GM08714 (cell line): ENCODE measurements at regions not wholly inside any gene's neighbourhood (a gene's known extent, or its start where the extent isn't known, plus 50 kb on each side); places are given as distances from the start of the nearest gene placed in this dataset.

Experiments
- H3K4me3 ChIP-seq: fragments of 200-500 bp; sonication (Bioruptor generic); 2 replicates; pipeline ENCODE4 v1.5.1; 2014; ENCODE audit warnings: mild to moderate bottlenecking, low read length, inconsistent platforms
- ZNF274 ChIP-seq: IDR thresholded peaks from 2 replicates; pipeline ENCODE4 v1.6.1; 2012; ENCODE audit warnings: mild to moderate bottlenecking, low read depth, low read length

DNA sequence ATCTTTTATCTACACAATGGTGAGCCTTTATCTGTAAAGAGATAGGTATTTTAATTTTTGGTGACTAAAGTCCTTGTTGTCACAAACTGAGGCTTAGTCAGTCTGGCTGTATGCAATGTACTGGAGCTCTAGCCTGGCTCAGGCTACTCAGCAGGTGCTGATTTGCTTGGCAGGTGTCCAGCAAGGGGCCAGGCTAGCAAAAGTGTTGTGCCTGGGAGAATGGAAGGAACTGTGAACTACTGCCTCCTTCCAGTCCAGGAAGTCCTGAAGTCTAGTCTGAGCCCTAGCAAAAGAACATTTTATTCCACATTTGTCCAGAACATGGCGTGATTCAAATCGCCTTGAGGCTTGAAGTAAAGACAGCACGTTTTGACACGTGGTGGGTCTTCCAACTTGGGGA is 260.5 kb downstream of the CCDC85A start:
- H3K4me3 ChIP-seq, result no peak overlapping the region
- TF ChIP-seq ZNF274, result no peak

DNA sequence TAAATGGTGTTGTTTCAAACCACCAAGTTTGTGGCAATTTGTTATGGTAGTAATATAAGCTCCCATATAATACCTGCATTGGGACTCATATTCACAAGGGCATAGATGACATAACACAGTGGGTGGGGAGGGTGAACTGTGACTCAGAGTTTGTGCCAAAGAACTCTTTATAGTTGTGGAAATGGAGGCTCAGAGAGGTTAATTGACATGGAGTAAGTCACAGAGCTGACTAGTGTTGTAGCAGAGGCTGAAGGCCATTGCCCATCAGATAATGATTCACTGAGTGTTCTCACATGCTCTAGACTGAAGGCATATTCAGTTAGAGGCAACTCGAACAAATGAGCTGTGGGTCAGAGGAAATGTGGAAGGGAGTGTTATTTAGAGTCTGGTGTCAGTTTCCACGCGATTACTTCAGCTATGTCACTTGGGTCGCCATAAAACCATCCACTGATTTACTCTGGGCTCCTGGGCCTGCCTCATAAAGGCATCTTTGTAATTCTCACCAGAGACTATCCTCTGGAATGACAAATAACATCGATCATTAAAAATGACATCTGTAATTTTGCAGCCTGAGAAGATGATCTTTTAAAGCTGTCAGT is 264.7 kb downstream of the CCDC85A start:
- H3K4me3 ChIP-seq, result no peak overlapping the region
- no peak for TF ChIP-seq ZNF274

DNA sequence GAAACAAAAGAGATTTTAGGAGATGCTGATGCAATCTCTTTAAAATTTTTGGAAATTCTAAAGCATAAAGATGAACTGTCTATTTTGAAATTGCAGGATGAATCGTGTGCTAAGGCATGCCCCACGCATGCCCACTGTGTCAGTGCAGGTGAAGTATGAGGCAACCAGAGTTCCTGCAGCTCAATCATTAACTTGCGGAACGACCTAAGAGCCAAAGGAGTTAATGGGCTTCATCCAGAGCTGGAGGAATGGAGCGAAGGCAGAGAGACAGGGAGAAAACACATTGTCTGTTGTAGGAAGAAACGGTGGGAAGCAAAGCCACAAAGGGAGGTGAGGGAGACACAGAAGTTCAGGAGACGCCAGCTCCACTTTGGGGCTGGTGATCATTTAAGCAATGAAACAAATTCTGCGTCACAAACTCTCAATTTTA is 265.2 kb downstream of the CCDC85A start:
- no peak overlapping the region for H3K4me3 ChIP-seq
- no peak for TF ChIP-seq ZNF274

DNA sequence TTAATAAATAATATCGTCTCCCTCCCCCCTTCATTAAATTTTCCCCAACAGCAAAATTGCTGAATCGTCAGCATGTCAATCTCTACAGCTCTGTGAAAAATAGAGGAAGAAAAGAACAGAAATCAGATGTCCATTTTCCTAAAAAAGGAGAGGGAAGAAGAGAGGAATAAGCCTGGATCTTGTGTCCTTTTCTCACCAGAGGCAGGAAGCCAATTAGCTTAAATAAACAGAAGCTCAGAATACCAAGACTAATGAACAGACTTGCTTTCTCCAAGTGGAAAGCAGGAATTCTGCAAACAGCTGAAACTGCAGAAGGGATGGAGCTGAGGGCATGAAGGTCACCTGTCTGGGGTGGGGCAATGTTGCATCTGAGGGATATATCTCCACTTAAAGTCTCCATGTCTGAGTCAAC is 265.7 kb downstream of the CCDC85A start:
- no peak overlapping the region for H3K4me3 ChIP-seq
- TF ChIP-seq ZNF274, result no peak

DNA sequence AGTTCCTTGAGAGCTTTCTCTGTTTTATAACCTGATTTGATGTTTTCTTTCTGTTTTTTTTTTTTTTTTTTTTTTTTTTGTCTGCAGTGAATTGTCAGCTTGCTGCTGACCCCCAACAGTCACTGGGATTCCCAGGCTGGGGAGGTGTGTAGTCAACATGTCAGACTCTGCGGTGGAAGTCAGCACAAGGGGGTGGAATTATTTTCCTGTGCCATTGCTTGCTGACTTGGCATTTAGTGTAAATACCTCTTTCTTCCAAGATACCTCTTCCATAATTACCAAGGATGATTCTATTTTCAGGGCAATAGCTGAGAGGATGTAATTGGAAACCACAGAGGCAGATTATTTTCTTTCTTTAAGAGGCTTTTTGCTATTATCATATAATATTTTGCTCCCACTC is 266.3 kb downstream of the CCDC85A start:
- no peak overlapping the region for H3K4me3 ChIP-seq
- no peak for TF ChIP-seq ZNF274

DNA sequence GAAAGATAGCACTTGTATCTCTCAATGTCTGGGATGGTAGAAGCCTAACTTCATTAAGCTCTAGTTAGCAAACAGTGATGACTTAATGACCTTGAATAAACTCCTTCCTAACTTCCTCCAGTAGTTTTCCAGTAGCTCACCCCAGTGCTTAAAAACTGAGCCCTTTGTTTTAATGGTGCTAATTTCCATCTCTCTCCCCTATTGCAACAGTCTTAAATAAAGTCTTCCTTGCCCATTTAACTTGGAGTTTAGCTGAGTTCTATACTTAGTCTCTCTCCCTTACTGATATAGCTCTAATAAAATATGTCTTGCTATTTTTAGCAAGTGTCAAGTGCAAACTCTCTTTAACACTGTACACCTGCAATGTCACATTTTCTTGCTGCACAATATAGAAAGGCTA is 267.0 kb downstream of the CCDC85A start:
- no peak for TF ChIP-seq ZNF274
- no peak overlapping the region for H3K4me3 ChIP-seq

DNA sequence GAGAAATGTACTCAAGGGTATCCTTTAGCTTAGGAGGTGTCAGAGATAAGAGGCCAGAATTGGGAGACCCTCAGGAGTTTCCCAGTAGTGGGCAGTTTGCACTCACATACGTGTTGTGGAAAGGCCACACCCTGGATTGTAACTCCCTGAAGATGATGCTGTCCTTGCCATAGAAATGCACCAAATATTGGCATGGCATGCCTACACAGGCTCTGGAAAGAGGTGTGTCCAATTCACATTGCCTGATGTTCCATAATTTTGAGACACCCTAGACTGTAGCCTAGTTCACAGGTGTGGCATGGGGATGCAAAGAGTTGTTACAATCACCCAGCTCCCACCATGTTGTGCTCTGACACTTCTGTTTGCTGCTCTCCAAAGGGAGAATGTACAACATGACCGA is 271.9 kb downstream of the CCDC85A start:
- H3K4me3 ChIP-seq, result no peak overlapping the region
- TF ChIP-seq ZNF274, result no peak

DNA sequence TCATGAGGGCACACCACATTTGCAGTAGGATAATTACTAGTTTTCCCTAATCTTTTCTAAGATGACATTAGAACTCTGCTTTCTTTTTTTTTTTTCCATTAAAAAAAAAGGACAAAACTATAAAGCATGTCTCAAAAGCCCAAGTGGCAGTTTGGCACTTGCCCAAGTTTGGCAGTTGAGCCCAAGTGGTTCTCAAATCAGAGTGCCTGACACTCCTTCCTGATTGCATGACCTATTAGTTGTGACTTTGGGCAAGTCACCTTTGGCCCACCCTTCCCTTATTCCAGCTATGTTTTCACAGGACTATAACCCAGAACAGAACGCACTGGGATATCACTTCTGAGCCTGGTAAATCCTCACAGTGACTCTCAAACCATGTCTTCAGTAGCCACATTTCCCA is 273.0 kb downstream of the CCDC85A start:
- no peak for TF ChIP-seq ZNF274
- no peak overlapping the region for H3K4me3 ChIP-seq

DNA sequence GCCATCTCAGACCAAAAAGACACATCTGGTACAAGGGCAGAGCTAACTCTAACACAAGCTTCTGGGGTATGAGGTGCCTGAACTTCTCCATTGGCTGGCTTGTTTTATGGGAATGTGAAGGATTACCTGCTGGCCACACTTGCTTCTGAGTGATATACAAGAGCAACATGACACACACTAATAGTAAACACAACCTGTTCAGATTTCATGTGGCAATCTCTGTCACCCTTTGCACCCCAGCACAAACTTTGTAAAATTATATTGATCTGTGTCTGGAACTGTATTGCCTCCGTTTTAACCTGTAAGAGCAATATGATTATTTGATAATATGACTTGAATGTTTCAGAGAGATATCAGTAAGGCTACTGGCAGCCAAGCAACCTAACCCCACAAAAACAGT is 276.7 kb downstream of the CCDC85A start:
- no peak for TF ChIP-seq ZNF274

DNA sequence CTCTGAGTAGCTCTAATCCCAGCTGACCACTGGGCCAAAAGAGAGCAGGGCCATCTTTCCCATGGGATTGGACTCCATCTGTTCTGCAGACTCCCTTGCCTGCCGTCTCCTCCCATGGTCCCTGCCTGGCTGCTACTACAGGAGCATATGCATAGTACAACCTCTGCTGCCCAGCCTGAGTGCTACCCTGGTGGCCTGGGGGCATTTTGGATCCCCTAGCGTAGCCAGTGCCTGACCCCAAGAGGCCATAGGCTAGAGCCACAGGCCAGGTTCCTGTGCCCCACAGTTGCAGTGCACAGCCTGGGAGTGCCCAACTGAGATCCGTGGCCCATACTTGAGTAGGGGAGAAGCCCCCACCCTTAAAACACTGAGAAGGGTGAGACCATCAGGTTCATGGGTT is 280.3 kb downstream of the CCDC85A start:
- no peak for TF ChIP-seq ZNF274
- no peak overlapping the region for H3K4me3 ChIP-seq

More for the DNA sequence above, 276.7 kb downstream of the CCDC85A start:
- H3K4me3 ChIP-seq, result no peak overlapping the region

DNA sequence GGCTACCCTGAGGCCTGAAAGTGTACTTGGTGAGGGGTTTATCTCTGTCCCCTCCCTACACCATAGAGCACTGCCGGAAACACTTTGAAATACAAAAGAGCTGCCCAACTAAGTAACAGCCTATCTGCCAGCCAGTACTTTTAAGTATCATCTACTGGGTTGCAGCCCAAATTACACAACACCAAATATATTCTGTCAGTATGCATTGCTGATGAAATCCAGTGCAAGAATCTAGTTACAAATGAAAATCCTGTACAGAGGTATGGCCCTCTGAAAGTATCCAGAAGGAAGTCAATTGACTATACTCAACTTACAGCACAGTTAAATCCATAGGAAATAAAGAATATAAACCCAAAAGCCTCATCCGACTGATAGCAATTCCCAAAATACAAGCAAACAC is 280.8 kb downstream of the CCDC85A start:
- no peak for TF ChIP-seq ZNF274
- H3K4me3 ChIP-seq, result no peak overlapping the region

DNA sequence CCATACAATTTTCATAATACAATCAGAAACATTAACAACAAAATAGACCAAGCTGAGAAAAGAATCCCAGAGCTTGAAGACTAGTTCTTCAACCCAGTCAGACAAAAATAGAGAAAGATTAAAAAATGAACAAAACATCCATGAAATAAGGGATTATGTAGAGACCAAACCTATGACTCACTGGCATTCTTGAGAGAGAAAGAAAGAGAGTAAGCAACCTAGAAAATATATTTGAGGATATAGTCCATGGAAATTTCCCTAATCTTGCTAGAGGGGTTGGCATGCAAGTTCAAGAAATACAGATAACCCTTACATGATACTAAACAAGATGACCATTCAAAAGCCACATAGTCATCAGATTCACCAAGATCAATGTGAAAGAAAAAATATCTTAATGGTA is 281.7 kb downstream of the CCDC85A start:
- no peak for TF ChIP-seq ZNF274
- H3K4me3 ChIP-seq, result no peak overlapping the region

DNA sequence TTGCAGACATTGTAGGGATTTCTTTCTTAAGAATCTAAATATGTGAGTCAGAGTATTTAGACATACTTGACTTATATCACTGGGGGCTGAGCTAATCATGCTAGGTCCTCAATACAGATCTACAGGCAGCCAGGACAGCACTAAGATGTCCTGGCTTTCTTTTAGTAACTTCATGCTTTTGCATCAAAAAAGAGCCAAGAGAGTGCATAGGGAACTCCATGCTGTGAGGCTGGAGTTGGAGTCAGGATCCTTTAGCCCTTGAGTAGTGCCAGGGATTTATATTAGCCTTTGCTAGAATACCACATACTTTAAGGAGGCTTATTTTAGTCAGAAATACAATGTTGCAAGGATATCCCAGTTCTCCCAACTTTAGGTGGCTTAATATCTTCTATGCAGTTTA is 289.7 kb downstream of the CCDC85A start:
- no peak overlapping the region for H3K4me3 ChIP-seq
- no peak for TF ChIP-seq ZNF274

DNA sequence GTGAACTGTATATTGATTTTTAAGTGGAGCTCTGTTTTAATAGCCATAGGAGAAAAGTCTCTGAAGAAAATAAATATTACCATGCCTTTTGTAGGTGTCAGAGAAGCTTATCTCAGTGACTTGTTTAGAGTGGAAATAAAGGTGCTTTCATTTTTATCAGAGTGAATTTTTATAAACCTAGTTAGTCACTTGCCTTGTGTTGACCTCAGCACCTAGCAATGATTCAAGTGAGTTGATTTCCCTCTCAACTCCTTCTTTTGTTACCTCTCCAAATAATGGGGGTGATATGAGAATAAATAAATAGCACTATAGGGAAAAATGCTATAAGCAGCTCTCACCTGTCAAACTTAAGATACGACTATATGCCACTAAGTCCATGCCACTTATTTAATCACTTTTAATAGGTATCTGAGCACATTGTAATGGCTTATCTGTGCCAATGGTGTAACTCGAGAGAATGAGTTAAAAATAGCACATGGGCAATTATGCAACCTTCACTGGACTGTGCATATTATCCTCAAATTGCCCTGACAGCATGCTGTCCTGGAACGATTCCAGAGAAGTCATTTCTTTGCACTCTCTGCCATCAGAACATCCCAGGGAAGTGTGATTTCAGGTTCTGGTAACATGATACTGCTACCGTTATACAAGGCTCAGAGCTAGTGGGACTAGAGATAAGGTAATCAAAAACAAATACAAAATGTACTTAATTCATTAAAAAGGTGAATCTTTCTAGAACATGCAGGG is 290.8 kb downstream of the CCDC85A start:
- no peak overlapping the region for H3K4me3 ChIP-seq
- TF ChIP-seq ZNF274, result no peak

DNA sequence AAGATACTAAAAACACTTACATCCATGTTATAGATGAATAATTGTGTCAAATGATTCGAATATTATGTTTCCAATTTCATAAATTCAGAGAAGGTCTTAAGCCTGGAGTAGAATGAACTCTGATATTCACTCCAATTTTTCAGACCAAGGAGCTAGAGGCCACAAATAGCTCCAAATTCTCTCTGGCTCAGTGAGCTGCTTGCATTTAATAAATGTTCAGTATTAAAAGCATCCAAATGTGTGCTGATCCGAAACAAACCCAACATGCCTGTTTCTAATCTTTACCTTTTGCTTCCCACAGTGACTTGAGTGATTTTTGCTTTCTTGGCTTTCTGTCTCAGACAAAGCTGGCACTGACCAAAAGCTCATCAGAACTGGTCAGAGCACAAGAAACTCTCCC is 291.4 kb downstream of the CCDC85A start:
- TF ChIP-seq ZNF274, result no peak
- H3K4me3 ChIP-seq, result no peak overlapping the region

DNA sequence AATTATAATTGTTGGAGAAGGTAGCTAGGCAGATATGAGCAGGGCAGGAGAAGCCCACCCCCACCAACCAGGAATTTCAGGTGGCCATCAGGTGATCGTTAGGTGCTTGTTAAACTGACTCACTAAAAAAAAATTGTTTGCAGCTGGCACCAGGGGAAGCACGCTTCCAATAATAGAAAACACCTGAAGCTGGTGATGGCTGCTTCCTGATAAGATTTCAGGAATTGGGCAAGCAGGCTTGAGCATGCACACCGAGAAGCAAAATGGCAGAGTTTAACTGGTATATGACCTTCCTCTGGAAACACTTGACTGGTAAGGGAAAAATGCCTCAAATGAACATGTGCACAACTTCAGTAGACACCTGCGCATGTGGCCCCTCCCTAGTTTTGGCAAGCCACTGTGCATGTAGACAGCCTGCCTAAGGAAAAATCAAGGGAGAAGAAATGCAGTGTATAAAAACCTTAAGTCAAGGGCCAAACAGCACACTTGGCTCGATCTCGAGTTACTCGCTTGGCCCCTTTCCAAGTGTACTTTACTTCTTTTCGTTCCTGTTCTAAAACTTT is 292.8 kb downstream of the CCDC85A start:
- TF ChIP-seq ZNF274, result no peak
- no peak overlapping the region for H3K4me3 ChIP-seq

DNA sequence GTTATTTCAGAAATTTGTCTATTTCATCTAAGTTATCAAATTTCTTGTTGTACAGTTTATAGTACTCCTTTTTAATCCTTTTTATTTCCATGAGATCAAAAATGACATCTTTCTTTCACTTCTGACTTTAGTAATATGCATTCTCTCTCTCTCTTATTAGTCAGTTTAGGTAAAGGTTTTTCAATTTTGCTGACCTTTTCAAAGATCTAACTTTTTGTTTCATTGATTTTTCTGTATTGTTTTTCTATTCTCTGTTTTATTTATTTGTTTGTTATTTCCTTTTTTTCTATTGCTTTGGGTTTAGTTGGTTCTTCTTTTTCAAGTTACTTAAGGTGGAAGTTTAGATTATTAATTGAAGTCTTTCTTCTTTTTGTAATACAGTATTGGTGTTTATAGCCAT is 294.2 kb downstream of the CCDC85A start:
- H3K4me3 ChIP-seq, result no peak overlapping the region
- TF ChIP-seq ZNF274, result no peak
